Mucosa of stomach (tissue), 1 donor: ENCODE measurements at regions not wholly inside any gene's neighbourhood (a gene's known extent, or its start where the extent isn't known, plus 50 kb on each side); places are given as distances from the start of the nearest gene placed in this dataset.

ENCODE experiments used
- H3K27me3 ChIP-seq: one replicate; pipeline ENCODE4 v1.7.0; 2013; ENCODE audit warnings: mild to moderate bottlenecking, low read length; ENCODE audit not compliant: control insufficient read depth, insufficient read depth
- H3K36me3 ChIP-seq: one replicate; pipeline ENCODE4 v1.7.0; 2013; ENCODE audit warnings: low read length; ENCODE audit not compliant: control insufficient read depth, insufficient read depth
- H3K4me1 ChIP-seq: one replicate; pipeline ENCODE4 v1.7.0; 2013; ENCODE audit warnings: mild to moderate bottlenecking, low read length; ENCODE audit not compliant: control insufficient read depth, insufficient read depth
- H3K4me3 ChIP-seq: one replicate; pipeline ENCODE4 v1.7.0; 2013; ENCODE audit warnings: low read length
- H3K9ac ChIP-seq: one replicate; pipeline ENCODE4 v1.7.0; 2013; ENCODE audit warnings: mild to moderate bottlenecking, low read length, moderate library complexity
- H3K9me3 ChIP-seq: one replicate; pipeline ENCODE4 v1.7.0; 2013; ENCODE audit warnings: mild to moderate bottlenecking, low read length, moderate library complexity; ENCODE audit not compliant: control insufficient read depth
- donor health status: Pancreatic carcinoma.

GRCh38 chr18:71797554-71797953 lies 746.6 kb downstream of the CBLN2 start:
- no peaks in the 10 kb centered on the region for H3K36me3 ChIP-seq
- H3K4me3 ChIP-seq: no peak overlapping the region
- H3K9me3 ChIP-seq: no peaks in the 10 kb centered on the region
- no peaks in the 10 kb centered on the region for H3K4me1 ChIP-seq
- H3K27me3 ChIP-seq: no peaks in the 10 kb centered on the region
- no peak overlapping the region for H3K9ac ChIP-seq

DNA sequence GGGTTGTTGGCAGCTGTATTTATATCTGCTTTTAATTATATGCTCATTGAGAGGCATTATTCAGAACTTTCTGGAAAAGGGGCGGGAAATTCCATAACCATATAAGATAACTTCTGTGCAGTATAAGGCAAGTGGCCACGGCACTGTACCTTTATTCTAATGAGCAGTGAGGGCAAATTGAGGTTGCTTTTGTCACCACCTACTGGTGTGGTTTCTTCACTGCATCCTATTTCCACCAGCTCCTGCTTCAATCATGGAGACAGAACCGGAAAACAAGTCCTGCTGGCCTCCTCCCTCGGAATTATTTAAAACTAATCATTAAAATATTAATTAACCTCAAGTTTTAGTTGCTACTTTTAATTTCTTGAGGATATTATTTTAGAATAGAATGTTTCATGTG lies 759.4 kb downstream of the CBLN2 start:
- Histone ChIP-seq H3K9ac (no peak overlapping the region), H3K27me3 (no peaks in the 10 kb centered on the region), H3K36me3 (no peaks in the 10 kb centered on the region), H3K4me3 (no peak overlapping the region), H3K4me1 (no peaks in the 10 kb centered on the region), H3K9me3 (no peaks in the 10 kb centered on the region)

- no peak overlapping the region for H3K4me3 ChIP-seq
- no peaks in the 10 kb centered on the region for H3K36me3 ChIP-seq
- no peak overlapping the region for H3K9ac ChIP-seq
- H3K4me1 ChIP-seq: no peaks in the 10 kb centered on the region
- no peaks in the 10 kb centered on the region for H3K9me3 ChIP-seq
- no peaks in the 10 kb centered on the region for H3K27me3 ChIP-seq
Observed at GRCh38 chr18:71760541-71760940, 783.6 kb downstream of the CBLN2 start.

GRCh38 chr18:71754246-71754645 lies 789.9 kb downstream of the CBLN2 start:
- Histone ChIP-seq H3K9ac (no peak overlapping the region), H3K36me3 (no peaks in the 10 kb centered on the region), H3K4me1 (no peaks in the 10 kb centered on the region), H3K9me3 (no peaks in the 10 kb centered on the region), H3K27me3 (no peaks in the 10 kb centered on the region), H3K4me3 (no peak overlapping the region)

DNA sequence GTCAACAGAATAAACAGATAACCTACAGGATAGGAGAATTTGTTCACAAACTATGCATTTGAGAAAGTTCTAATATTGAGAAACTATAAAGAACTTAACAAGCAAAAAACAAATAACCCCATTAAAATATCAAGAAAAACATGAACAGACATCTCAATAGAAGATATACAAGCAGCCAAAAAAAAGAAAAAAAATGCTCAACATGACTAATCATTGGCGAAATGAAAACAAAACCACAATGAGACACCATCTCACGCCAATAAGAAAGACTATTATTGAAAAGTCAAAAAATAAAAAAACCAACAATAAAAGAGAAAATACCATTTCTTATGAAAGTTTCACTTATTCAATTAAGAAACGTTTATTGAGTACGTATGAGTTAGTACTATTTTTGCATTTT lies 800.5 kb downstream of the CBLN2 start:
- H3K4me3 ChIP-seq: no peak overlapping the region
- no peaks in the 10 kb centered on the region for H3K9me3 ChIP-seq
- no peak overlapping the region for H3K9ac ChIP-seq
- H3K27me3 ChIP-seq: no peaks in the 10 kb centered on the region
- H3K36me3 ChIP-seq: no peaks in the 10 kb centered on the region
- H3K4me1 ChIP-seq: no peaks in the 10 kb centered on the region

DNA sequence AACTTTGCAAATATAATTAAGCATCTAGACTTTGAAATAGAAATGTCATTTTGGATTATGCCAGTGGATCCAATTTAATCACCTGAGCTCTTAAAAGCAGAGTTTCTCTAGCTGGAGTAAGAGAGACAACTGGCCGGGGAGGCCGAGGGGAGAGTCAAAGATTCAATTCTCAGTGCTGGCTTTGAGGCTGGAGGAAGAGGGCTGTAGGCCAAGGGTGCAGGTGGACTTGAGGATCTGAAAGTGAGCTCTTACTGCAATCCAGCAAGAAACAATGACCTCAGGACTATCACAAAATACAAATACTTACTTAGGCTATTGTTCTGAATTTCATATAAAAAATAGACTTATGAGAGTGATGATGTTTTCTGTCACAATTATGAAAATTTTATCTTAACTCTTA lies 814.5 kb downstream of the CBLN2 start:
- Histone ChIP-seq H3K9me3 (no peaks in the 10 kb centered on the region), H3K4me3 (no peak overlapping the region), H3K27me3 (no peaks in the 10 kb centered on the region), H3K36me3 (no peaks in the 10 kb centered on the region), H3K4me1 (no peaks in the 10 kb centered on the region), H3K9ac (no peak overlapping the region)

- Histone ChIP-seq H3K9ac (no peak overlapping the region), H3K36me3 (no peaks in the 10 kb centered on the region), H3K9me3 (no peaks in the 10 kb centered on the region), H3K4me1 (no peaks in the 10 kb centered on the region), H3K4me3 (no peak overlapping the region), H3K27me3 (no peaks in the 10 kb centered on the region)
Observed at GRCh38 chr18:71727909-71728308, 816.2 kb downstream of the CBLN2 start.

DNA sequence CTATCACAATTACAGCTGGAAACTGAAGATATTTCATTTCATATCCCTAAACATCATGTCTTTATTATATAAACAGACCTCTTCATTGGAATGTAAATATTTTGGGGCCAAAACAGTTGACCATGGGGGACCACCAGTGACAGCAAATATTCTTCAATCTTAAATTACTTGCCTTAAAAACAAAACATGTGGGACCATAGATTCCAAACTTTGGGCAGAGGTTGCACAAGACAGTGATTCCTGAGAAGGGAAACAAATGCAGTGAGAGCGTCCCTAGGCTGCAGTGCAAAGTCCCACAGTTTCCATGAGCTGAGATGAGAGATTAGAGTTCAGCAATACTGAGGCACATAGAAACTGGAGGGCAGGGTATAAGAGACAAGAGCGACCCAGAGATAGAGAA lies 818.9 kb downstream of the CBLN2 start:
- Histone ChIP-seq H3K9ac (no peak overlapping the region), H3K4me1 (no peaks in the 10 kb centered on the region), H3K27me3 (no peaks in the 10 kb centered on the region), H3K4me3 (no peak overlapping the region), H3K9me3 (no peaks in the 10 kb centered on the region), H3K36me3 (no peaks in the 10 kb centered on the region)

DNA sequence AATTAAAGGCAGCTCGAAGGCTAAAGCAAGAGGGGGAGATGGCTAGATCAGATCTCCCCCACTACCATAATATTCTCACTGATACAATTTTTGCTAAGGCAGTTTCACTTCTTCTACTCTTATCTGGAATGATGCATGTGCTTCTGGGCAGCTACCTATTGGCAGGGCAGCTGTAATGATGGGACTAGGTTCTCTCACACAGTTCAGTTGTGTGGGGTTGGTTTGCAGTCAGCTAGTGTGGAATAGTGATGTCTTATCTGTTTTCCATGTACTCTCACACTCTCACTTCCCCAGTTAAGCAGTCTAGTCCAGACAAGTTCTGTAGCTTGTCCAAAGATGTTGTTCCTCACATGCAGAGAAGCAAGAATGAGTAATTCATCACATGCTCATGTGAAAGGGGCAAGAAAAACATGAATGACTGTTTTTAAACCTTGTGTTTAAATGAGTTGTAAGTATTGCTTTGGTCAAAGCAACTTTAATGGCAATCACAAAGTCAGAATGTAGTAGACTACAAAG lies 836.1 kb downstream of the CBLN2 start:
- no peak overlapping the region for H3K9ac ChIP-seq
- no peak overlapping the region for H3K4me3 ChIP-seq
- H3K27me3 ChIP-seq: no peaks in the 10 kb centered on the region
- no peaks in the 10 kb centered on the region for H3K9me3 ChIP-seq
- H3K36me3 ChIP-seq: no peaks in the 10 kb centered on the region
- H3K4me1 ChIP-seq: no peaks in the 10 kb centered on the region

DNA sequence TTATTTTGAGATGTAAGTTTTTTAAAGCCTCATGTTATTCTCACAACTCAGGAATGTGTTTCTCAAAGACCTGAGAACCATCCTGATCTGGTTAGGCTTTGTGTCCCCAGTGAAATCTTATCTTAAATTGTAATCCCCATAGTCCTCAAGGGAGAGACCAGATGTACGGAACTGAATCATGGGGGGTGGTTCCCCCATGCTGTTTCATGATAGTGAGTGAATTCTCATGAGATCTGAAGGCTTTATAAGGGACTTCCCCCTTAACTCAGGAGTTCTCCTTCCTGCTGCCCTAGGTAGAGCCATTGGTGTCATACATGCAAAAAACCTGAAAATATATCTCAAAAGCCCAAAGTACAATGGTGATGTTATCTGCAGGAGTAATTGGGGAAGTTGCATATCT lies 836.7 kb downstream of the CBLN2 start:
- Histone ChIP-seq H3K9ac (no peak overlapping the region), H3K27me3 (no peaks in the 10 kb centered on the region), H3K9me3 (no peaks in the 10 kb centered on the region), H3K4me3 (no peak overlapping the region), H3K4me1 (no peaks in the 10 kb centered on the region), H3K36me3 (no peaks in the 10 kb centered on the region)

DNA sequence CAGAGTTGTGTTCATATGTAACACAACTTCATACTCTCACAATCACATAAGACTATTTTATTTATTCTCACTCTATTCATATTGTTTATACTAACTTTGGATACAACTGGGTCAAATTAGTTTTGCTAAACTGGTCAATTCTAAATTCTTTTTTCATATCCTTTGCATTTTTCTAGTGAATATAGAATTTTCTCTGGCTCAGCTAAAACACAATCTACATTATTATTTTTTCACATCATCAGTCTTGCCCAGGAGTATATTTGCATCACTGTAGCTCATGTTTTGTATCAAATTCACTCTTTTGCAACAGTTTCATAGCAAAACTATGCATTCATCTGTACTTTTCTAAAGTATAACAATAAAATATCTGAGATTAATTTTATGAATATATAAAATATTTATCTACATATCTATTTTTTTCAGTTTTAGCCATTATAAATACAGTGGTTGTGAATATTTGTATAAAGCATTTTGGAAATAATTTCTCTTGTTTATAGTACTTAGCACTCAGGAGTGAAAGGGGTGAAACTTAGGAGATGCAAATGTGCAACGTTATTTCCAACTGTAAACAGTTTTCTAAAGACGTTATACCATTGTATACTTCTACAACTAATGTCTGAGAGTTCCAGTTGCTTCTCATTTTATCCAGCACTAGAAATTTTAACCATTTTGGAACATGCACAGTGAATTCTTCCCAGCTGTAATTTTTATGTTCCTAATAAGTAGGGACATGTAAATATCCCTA lies 854.6 kb downstream of the CBLN2 start:
- no peaks in the 10 kb centered on the region for H3K4me1 ChIP-seq
- no peaks in the 10 kb centered on the region for H3K9me3 ChIP-seq
- no peak overlapping the region for H3K4me3 ChIP-seq
- no peaks in the 10 kb centered on the region for H3K27me3 ChIP-seq
- no peaks in the 10 kb centered on the region for H3K36me3 ChIP-seq
- no peak overlapping the region for H3K9ac ChIP-seq

GRCh38 chr18:71682591-71682990 lies 861.6 kb downstream of the CBLN2 start:
- Histone ChIP-seq H3K4me3 (no peak overlapping the region), H3K4me1 (no peaks in the 10 kb centered on the region), H3K36me3 (no peaks in the 10 kb centered on the region), H3K27me3 (no peaks in the 10 kb centered on the region), H3K9me3 (no peaks in the 10 kb centered on the region), H3K9ac (no peak overlapping the region)

GRCh38 chr18:71678144-71678543 lies 866.0 kb downstream of the CBLN2 start:
- H3K9me3 ChIP-seq: no peaks in the 10 kb centered on the region
- no peaks in the 10 kb centered on the region for H3K36me3 ChIP-seq
- no peak overlapping the region for H3K9ac ChIP-seq
- H3K4me3 ChIP-seq: no peak overlapping the region
- H3K4me1 ChIP-seq: no peaks in the 10 kb centered on the region
- no peaks in the 10 kb centered on the region for H3K27me3 ChIP-seq
